Osteocyte (in vitro differentiated cells): ENCODE measurements at regions not wholly inside any gene's neighbourhood (a gene's known extent, or its start where the extent isn't known, plus 50 kb on each side); places are given as distances from the start of the nearest gene placed in this dataset.

Experiments
- DNase-seq: peaks from one replicate; pipeline ENCODE4 v3.0.0; 2021; ENCODE audit warnings: mixed read lengths; ENCODE audit not compliant: unreplicated experiment; ENCODE audit errors: extremely low spot score
- H3K27ac Mint-ChIP-seq: one replicate; pipeline ENCODE4 v1.8.0; 2021; ENCODE audit warnings: mild to moderate bottlenecking, mixed read lengths; ENCODE audit not compliant: unreplicated experiment
- H3K27me3 Mint-ChIP-seq: one replicate; pipeline ENCODE4 v1.8.0; 2021; ENCODE audit warnings: mixed read lengths; ENCODE audit not compliant: unreplicated experiment
- H3K36me3 Mint-ChIP-seq: one replicate; pipeline ENCODE4 v1.8.0; 2021; ENCODE audit warnings: mixed read lengths; ENCODE audit not compliant: unreplicated experiment
- H3K4me1 Mint-ChIP-seq: one replicate; pipeline ENCODE4 v1.8.0; 2021; ENCODE audit warnings: mixed read lengths; ENCODE audit not compliant: unreplicated experiment
- H3K4me3 Mint-ChIP-seq: one replicate; pipeline ENCODE4 v1.8.0; 2021; ENCODE audit warnings: mild to moderate bottlenecking, moderate library complexity, mixed read lengths; ENCODE audit not compliant: unreplicated experiment
- H3K9me3 Mint-ChIP-seq: one replicate; pipeline ENCODE4 v1.8.0; 2021; ENCODE audit warnings: mixed read lengths; ENCODE audit not compliant: unreplicated experiment
- TF ChIP-seq, protein P1 (sequence below): fragments of 200-600 bp; sonication (generic); IDR thresholded peaks from 2 replicates; pipeline ENCODE4 v1.5.0; 2021; ENCODE audit warnings: antibody characterized with exemption, mild to moderate bottlenecking, moderate library complexity

DNA sequence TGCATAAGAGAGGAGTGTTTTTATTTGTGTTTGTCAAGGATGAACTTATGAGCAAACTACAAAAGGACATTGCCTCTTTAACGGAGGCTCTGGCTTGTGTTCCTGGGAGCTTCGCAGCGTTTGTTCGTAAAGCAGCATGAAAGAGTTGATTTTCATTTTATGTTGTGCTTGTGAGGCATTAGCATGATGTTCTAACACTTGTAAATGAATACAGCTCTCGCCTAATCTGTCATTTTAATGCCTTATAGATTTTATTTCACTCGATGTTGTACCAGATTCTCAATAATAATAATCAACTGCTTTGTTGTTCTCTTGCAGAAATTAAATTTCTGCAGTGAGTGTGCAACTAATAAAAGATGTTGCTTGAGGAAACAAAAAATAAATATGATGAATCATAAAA lies 687.3 kb upstream of the FANCL start:
- no peaks in the 10 kb centered on the region for H3K36me3 Mint-ChIP-seq
- H3K27me3 Mint-ChIP-seq, result no peaks in the 10 kb centered on the region
- no peaks in the 10 kb centered on the region for H3K9me3 Mint-ChIP-seq
- no peak overlapping the region for H3K27ac Mint-ChIP-seq
- TF ChIP-seq, protein P1, sequence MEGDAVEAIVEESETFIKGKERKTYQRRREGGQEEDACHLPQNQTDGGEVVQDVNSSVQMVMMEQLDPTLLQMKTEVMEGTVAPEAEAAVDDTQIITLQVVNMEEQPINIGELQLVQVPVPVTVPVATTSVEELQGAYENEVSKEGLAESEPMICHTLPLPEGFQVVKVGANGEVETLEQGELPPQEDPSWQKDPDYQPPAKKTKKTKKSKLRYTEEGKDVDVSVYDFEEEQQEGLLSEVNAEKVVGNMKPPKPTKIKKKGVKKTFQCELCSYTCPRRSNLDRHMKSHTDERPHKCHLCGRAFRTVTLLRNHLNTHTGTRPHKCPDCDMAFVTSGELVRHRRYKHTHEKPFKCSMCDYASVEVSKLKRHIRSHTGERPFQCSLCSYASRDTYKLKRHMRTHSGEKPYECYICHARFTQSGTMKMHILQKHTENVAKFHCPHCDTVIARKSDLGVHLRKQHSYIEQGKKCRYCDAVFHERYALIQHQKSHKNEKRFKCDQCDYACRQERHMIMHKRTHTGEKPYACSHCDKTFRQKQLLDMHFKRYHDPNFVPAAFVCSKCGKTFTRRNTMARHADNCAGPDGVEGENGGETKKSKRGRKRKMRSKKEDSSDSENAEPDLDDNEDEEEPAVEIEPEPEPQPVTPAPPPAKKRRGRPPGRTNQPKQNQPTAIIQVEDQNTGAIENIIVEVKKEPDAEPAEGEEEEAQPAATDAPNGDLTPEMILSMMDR, result no peak
- peaks cover 20% of the 10 kb centered on the region for H3K4me1 Mint-ChIP-seq
- DNase-seq, result no peak
- H3K4me3 Mint-ChIP-seq, result no peak overlapping the region

DNA sequence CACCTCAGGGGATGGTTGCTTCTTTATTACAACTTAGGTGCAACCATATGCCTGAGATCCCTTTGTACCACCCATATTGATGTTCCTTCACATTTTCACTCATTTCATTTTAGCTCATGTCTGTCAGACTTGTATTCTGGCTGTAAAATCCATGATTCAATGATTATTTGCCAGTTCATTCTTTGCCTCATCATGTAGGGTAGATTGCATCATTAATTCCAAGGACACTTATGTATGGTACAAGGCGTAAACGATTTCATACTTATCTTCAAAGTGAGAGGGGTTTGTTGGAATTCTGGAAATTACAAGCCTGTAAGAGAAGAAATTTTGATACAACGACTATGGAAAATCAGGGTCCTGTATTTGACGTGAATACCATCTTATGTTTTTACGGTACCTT lies 685.0 kb upstream of the FANCL start:
- Mint-ChIP-seq H3K36me3 (no peaks in the 10 kb centered on the region), H3K9me3 (no peaks in the 10 kb centered on the region), H3K27me3 (no peaks in the 10 kb centered on the region), H3K4me1 (peaks cover 20% of the 10 kb centered on the region), H3K27ac (no peak overlapping the region), H3K4me3 (no peak overlapping the region)
- TF ChIP-seq, protein P1, result no peak
- no peak for DNase-seq

DNA sequence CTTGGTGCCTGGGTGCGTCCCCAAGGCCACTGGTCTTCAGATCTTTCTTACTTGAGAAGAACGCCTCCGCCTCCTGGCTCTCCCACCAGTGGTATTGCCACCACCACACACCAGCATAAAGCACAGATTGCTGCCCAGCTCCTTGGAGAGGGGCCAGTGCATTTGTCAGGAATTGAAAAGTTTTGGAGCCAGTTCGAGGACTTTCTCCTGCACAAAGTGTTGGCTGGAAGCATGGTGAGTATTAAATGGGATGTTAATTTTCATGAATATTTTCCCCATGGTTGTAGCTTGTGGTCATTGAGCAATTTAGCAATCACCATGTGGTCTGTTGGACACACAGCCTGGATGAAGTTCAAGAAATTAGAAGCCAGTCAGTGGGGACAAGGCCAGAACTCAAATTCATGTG lies 684.6 kb upstream of the FANCL start:
- no peak for DNase-seq
- Mint-ChIP-seq H3K4me1 (peaks cover 20% of the 10 kb centered on the region), H3K27me3 (no peaks in the 10 kb centered on the region), H3K4me3 (no peak overlapping the region), H3K27ac (no peak overlapping the region), H3K36me3 (no peaks in the 10 kb centered on the region), H3K9me3 (no peaks in the 10 kb centered on the region)
- TF ChIP-seq, protein P1, result no peak

DNA sequence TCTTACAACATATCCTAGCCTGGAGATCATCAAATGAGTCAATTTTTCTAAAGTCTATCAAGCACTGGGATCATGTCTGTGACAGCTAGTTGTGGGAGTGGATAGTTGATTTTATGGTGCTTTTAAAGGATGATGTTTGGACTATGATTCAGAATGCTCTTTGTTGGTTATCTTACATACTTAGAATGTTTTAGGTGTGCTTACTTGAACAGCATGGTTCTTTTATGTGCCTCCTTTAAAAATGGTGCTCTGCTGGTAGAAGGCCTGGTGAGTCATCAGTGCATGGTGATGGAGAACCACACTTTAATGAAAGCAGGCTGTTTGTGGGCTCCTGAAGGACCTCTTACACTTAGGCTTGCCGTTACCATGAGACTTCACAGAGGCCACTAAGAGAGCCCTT lies 682.7 kb upstream of the FANCL start:
- Mint-ChIP-seq H3K27ac (no peak overlapping the region), H3K9me3 (no peaks in the 10 kb centered on the region), H3K4me3 (no peak overlapping the region), H3K36me3 (no peaks in the 10 kb centered on the region), H3K4me1 (peaks cover 29% of the 10 kb centered on the region), H3K27me3 (no peaks in the 10 kb centered on the region)
- no peak for DNase-seq
- TF ChIP-seq, protein P1, result no peak

DNA sequence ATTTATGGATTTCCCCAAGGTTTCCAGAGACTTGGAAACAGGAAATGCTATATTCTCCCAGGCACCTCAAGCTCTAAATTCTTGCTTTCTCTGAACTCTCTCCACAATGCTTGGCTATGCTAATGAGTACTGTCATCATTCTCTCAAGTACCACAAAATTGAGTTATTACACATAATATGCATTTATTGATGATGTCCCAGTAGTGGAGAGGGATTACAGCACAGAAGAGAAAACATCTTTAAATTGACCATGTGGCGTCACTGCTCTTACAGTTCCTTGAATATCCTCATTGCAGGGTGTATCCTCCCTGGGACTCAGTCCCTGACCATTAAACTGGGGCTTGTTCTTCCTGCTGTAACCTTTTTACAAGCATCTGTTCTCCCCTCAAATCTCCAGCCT lies 681.1 kb upstream of the FANCL start:
- Mint-ChIP-seq H3K36me3 (no peaks in the 10 kb centered on the region), H3K27me3 (no peaks in the 10 kb centered on the region), H3K9me3 (no peaks in the 10 kb centered on the region), H3K4me1 (peaks cover 38% of the 10 kb centered on the region), H3K27ac (no peak overlapping the region), H3K4me3 (no peak overlapping the region)
- TF ChIP-seq, protein P1, result no peak
- DNase-seq, result no peak
